HL-60/S4 treated with retinoic acid at 250 ng/mL for 4 days and 3 days (cell line): ENCODE measurements at regions not wholly inside any gene's neighbourhood (a gene's known extent, or its start where the extent isn't known, plus 50 kb on each side); places are given as distances from the start of the nearest gene placed in this dataset.

Experiments used
- in situ Hi-C: fragments of 300-500 bp; cut with MboI; formaldehyde crosslinking; loops from 2 replicates; pipeline ENCODE4 v1.7.0; 2022; ENCODE audit warnings: low sequenced_read_pairs

DNA sequence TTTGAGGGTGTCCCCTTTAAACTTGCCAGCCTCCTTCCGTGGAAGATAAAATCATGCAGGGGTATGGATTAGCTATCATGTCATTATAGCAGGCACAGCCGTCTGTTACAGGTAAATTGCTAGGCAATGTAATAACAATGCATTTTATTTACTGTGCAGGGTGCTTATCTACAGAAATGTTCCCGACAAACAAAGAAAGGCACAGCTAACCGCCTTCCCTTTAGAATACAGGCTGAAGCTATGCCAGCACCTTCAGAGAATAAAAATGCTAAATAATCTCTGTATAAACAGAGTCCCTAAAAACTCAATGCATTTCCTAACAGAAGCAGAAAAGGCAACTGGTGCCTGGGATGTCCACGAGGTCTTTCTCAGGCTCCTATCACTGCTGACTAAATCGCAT, 239.2 kb downstream of the SPTSSA start:
- in situ Hi-C loops, result no loop called here

DNA sequence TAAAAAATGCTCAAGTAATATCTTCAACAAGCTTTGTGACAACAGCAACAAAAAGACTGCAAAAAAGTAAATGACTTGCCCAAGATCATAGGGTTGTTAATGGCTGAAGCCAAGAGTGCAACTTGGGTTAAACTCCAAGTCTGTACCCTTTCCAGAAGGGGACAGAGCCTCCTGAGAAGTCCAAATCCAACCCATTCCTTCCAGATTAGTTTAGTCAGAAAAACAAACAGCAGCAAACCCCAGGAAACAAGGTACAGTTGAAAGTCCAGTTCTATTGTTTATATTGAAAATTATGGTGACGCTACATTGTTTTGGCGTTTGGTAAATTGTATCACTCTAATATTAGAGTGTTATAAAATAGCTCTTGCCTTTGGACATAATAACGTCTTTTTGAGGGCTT, 239.9 kb downstream of the SPTSSA start:
- in situ Hi-C loops, result no loop called here

DNA sequence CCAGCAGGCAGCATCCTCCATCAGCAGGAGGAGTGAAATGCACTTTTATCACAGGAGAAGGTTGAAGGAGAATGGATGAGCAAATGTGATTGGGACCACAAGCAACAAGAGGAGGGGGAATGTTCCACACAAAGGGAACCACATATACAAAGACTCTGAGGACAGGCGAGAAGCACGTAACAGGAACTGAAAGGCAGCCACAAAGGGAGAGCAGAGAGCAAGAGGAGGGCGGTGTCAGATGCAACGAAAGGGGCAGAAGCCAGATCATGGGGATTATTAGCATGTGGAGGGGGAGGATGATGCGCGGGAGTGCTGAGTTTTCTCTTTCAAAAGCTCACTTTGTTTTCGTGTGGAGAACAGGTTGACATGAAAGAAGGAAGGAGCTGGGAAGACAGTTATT, 241.1 kb downstream of the SPTSSA start:
- in situ Hi-C loops, result no loop called here

DNA sequence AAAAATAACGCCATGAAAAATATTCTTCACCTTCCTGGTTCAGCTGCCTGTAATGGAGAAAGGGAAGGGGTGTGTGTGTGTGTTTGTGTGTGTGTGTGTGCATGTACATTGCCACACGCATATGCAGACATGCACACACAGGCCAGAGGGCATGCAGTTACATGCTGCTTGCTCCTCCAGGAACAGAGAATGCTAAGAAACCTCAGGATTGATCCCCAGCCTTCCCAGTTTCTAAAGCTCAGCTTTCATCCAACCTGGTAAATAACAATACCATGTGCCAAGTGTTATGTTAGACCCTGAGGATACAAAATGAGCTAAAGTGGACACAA, 241.7 kb downstream of the SPTSSA start:
- in situ Hi-C loops, result no loop called here

DNA sequence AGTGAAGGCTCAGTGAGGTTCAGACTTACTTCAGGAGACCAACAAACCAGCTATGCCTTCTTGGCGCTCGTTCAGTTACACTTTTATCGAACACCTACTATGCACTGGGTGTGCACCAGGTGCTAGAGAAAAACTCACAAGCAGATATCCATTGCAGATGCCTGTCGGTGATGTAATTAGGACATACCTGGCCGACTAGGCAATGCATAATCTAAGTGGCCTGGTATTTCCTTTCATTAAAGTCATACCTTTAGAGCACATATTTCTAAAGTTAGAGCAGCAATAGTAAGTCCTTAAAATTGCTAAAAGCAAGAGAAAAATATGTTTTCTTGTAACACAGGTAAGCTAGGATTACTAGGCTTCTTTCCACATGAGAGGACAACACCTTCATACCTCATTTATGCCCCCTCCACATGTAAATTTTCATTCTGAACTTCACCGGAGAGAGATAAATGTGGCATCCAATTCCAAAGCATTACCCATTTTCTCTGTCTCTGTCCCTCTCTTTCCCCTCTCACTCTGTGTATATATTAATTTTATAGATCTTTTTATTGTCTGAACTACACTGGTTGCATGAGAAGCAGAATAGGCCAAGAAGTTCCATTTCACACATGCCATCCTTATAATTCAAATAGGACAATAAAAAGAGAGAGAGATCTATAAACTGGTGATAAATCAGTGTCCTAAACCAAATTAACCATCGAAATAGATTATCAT, 242.2 kb downstream of the SPTSSA start:
- in situ Hi-C loops, result no loop called here

DNA sequence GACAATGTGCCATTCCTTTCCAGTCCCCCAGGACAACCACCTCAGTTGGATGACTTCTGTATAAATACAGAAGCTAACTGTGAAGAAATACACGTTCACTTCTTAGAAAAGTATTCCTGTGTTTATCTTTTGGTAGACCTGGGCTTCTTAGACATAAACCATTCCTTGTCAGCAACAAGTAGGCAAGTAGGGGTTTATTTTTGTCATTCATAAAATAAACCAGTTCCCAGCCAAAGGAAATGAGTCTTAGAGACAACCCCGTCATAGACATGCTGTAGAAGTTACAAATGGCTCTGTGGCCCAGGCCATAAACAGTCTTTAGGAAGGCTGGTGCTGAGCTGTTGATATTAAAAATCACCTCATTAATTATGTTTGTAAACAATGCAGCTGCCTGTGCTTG, 243.2 kb downstream of the SPTSSA start:
- in situ Hi-C loops, result no loop called here

DNA sequence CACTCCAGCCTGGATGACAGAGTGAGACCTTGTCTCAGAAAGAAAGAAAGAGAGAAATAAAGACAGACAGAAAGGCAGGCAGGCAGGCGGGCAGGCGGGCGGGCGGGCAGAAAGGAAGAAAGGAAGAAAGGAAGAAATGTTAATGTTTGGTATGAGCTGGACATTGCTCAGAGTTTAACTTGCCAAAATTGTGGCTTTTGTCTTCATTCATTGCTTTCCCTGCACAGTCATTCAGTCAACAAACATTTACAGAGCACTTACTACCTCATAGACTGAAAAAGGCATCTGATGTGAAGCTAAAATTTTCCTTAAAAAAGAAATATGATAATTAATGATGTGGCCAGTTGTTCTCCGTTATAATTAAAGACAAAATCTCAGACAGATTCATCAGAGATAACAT, 247.1 kb downstream of the SPTSSA start:
- in situ Hi-C loops, result no loop called here

DNA sequence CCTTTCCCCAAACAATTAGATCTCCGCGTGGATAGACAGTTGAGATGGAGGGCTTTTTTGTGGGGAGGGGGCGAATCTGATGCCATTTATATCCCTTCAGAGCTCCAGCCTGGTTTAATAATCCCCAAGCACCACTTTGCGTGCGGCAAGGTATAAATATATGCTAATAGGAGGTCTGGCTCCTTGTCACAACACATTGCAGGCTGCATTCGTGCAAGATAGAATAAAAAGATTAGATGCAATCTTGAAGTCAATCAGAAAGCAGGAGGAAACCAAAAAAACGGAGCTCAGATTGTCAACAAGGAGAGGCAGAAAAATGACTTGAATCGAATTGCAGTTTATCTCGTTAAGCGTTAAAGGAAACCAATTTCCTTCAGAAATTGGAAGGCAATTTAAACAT, 248.7 kb downstream of the SPTSSA start:
- in situ Hi-C loops, result no loop called here

DNA sequence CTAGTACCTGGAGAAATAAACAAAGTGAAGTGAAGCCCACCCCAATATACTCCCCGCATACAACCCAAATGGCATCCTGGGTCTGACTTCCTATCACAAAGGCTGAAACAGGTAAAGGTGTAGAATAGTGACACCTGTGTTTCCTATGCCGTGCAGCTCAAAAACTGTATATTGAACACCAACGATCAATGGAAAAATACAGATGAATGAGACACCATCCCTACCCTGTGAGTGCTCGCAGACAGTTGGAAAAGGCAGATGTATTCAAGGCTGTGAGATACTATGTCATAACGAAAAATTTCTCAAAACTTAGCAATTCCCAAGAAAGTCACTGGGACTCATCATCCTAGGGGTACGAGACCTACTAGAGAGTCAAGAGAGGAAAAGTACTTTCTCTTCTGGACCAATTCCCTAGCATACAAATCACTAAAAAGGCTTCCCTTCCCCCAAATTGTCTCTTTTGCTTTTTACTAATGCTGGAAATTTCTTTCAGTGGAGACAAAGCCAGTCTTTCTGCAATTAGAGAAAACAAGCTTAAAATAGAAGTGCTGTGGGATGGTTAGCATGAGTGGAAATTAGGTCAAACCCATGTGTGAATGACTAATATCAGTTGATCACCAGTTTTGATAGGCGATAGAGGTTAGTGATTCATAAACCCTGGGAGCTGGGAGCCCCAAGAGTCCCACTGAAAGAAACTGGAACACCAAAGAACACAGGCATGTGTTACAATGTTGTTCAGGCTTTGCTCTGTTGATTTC, 249.7 kb downstream of the SPTSSA start:
- in situ Hi-C loops, result no loop called here

DNA sequence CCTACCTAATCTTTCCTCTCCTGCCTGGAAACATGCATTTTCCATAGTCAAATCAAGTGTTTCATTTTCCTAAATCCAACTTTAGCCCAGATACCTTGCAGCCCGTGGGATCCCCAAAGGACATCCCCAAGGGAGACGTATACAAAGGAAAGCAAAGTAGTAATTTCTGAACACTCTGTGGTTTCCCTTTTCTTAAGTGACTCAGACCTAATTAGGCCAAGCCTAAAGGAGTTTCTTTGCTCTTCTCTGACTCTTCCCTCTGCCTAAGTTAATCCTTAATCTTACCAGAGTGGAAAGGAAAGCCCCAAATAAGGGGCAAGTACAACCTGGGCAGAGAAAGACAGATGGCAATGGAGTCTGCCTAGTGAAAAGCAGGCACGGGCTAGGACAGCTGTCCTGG, 250.3 kb downstream of the SPTSSA start:
- in situ Hi-C loops, result no loop called here

DNA sequence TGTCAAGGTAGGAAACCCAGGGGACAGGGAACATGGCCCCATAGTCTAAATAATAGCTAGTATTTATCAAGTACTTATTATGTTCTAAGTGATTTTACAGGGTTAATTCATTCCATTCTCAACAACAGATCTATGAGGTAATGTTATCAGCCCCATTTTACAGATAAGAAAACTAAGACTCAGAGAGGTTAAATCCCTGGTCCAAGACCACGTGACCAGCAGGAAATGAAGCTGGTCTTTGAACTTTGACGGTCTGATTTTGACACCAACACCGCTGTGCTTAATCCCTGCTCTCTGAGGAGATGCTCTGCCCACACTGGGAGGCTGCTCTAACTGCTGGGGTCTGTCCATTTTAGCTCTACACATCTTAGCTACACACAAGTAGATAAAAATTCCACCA, 253.5 kb downstream of the SPTSSA start:
- in situ Hi-C loops, result no loop called here

DNA sequence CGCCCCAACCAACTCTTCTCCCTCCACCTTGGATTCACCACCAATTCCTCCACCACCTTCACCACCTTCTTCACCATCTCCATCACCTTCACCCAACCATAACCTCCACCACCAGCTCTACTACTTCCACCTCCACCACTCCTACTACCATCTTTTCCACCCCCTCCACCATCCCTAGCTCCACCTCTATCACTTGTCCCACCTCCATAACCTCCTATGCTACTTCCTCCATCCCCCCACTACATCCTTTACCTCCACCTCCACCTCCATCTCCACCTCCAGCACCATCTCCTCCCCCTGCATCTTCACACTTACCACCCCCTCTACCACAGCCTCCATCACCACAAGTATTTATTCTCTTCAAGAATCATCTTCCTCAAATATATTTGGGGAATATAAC, 254.9 kb upstream of the EGLN3 start:
- in situ Hi-C loops, result no loop called here

DNA sequence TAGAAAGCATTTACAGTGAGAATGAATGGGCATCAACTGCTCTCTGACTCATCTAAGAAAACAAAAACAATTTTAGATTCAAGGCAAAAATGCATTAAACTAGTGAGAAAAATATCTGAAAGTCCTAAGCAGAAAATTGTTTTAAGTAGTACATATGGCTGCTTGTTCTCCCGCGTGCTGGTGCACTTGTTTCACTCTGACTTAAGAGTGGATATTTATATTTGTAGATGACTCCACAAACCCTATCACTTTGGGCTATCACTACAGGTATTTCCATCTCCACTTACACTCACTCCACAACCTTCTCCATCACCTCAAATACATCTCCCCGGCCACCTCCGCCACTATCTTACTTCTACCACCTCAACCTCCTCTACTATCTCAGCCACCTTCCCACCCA, 253.9 kb upstream of the EGLN3 start:
- in situ Hi-C loops, result no loop called here

DNA sequence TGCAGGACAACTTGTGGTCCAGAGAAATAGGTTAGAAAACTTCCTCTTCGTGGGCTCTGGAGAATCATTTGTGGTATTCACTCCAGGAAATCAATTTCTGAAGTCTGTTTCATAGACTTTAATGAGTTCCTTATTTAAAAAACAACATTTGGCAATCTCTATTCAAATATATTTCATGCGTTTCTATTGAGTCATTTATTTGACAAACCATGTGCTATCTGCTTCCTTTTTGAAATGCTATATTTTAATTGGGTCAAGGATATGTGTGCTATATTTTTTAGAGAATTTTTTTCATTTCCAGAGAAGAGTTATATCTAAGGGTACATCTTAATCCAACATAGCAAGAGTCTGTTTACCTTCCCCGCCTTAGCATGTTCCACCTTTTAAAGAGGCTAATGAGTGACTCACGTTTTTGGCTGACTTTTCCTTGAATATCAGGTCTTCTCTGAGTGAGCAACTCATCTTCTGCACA, 252.4 kb upstream of the EGLN3 start:
- in situ Hi-C loops, result no loop called here

DNA sequence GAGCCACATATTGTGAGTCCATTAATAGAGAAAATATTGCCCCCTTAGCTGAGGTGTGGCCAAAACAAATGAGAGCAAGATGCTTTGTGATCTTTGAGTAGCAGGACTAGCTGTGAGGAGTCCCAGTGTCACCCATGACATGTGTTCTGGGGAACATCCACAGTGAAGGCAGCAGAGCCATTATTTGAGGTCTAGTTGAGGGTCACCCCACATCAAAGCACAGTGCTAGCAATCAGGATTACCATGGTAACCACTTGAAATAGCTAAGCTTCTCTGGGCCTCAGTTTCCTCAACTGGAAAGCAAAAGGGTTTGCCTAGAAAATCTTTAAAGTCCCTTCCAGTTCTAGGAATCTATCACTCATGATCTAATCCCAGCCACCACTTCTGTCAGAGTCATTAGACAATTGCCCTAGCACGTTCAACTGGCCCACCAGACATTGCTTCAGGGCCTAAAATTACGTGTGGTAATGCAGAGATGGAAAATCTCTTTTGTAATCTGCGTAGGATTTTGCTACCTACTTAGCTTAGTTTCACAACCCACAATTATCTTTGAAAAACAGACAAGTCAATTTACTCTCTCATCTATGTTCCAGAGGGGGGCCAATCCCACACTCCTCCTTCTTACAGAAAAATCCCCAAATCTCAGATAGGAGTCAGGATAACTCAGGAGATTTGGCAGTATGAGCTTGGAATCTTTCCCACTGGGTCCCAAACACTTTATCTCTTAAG, 251.2 kb upstream of the EGLN3 start:
- in situ Hi-C loops, result no loop called here

DNA sequence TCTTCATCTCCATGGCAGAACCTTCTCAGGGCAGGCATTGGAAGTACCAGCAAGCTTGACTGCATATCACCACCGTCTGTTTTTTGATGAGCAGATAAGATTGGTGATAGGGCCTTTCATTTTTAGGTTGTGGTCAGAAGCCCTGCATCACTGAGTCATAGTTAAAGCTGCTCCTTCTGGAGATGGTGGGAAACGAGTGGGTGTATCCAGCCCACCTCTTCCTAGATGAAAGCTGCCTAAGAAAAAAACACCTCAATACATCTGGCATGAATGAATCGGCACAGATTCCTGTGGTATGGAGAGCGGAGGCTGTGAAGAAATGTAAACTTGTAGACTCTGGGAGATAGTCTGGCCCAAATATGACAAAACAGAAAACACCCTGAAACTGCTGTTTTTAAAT, 248.7 kb upstream of the EGLN3 start:
- in situ Hi-C loops, result no loop called here

DNA sequence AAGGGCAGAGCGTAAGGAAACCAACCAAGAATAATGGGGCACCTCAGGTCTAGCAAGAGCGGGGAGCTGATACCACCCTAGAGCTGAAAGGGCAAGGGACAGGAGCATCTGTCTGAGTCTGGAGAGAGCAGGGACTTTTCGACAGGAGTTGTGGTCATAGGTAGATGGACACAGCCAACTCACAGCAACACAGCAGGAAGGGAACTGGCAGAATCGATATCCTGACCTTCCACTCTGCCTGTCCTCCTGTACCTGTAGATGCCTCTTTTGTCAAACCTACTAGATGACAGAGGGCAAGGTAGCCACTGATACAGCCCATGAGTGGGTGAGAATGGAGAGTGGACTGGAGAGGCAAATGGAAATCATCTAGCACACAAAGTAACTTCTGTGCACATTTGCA, 247.2 kb upstream of the EGLN3 start:
- in situ Hi-C loops, result no loop called here

DNA sequence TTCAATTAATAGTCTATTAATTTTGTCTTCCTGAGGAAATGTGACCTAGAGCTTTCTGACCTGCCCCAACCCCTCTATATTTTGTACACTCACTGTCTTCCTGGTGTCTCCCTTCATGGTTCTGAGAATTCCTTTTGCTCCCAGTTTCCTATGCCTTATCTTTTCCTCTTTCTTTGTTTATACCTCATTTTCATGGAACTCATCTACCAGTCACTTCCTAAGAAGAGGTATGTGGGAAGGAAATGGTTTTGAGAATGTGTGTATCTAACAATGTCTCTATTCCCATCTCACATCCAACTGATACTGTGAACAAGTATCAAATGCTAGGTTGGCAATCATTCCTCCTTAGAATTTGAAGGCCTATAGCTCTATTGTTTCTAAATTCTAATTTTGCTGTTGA, 245.1 kb upstream of the EGLN3 start:
- in situ Hi-C loops, result no loop called here

DNA sequence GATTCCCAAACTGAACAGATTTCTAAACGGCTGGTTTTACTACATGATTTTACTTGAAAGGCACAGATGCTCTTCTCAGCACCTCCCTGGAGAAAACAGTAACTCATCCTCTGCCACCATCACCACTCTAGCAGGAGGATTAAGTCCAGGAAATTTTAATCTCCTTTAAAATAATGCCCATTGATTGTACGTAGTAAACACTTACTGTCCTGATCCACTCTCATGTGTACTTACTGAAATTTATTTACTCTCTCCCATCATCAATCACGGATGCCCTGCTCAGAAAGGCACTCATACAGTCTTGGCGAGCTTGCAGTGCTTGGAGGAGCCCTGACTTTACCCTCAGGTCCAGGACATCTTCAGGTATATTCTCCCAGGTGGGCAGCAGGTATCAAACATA, 239.8 kb upstream of the EGLN3 start:
- in situ Hi-C loops, result no loop called here

DNA sequence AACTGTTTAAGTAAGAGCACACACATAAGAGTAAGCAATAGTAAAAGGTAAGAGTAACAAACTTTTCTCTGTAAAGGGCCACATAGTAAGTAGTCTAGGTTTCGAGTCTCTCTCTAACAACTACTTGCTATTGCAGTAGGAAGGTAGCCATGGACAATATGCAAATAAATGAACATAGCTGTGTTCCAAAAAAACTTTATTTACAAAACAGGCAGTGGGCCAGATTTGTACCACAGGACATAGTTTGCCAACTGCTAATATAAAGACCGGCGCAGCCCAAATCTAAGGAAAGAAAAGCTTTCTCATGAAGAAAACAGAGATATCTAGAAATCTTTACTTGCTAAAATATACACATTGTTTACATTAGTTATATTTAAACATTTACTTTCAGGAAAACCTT, 239.0 kb upstream of the EGLN3 start:
- in situ Hi-C loops, result no loop called here

DNA sequence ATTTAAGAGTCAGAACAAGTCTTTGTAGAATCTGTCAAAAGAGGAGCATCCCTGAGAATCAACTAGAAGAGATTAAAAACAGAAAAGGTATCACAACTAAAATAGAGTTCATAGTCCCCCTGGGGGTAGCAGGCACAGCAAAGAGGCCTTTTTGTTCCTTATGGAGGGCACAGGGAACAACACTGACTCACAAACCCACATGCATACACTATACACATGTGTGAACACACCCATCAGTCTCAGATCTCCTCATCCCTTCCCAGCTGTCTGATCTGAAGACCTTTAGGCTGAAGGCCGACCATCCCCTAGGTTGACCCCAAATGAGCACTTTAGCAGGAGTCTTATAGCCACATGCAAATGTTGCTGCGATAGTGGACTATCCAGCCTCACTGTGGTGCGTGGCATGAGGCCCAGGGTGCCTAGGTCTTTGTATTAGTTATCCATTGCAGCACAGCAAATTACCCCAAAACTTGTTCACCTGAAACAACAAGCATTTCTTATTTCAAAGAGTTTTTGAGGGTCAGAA, 236.7 kb upstream of the EGLN3 start:
- in situ Hi-C loops, result no loop called here

DNA sequence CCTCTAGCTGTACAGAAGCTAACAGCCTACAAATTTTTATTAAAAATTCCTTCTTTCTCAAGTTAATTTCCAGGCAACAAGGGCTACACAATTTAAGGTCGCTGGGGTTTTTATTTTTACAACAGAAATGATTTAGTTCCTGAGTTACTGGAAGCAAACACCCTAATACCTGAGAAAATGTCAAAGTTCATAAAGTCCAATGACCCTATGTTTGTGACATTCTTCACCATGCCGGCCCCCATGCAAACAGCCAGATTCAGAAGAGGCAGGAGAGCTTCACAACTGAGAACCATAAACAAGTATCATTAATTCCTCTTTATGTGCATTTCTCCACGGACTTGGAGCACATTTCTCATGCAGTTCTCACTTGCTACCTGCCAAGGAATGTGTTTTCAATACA, 236.2 kb upstream of the EGLN3 start:
- in situ Hi-C loops, result no loop called here
